ENCODE measurements at regions not wholly inside any gene's neighbourhood (a gene's known extent, or its start where the extent isn't known, plus 50 kb on each side); places are given as distances from the start of the nearest gene placed in this dataset.
A peak's percentile ranks its signal among the peaks of the same experiment; 100 is the strongest.

- Histone ChIP-seq H3K4me3 (no peak overlapping the region), H3K27me3 (ENCODE audit: insufficient read depth) (no peaks in the 10 kb centered on the region), H3F3A (replicated peaks; ENCODE audit: low read depth) (no peaks in the 10 kb centered on the region), H3K9me2 (ENCODE audit: insufficient read depth) (no peaks in the 10 kb centered on the region), H3K4me2 (no peak overlapping the region), H3K27ac (ENCODE audit: low read depth) (no peak overlapping the region), H3K36me3 (ENCODE audit: insufficient read depth) (peaks cover 30% of the 10 kb centered on the region), H2AFZ (no peak overlapping the region), H4K20me1 (replicated peaks; ENCODE audit: insufficient read depth) (no peaks in the 10 kb centered on the region), H3K4me1 (ENCODE audit: insufficient read depth) (no peaks in the 10 kb centered on the region), H3K79me2 (replicated peaks; ENCODE audit: insufficient read depth) (no peaks in the 10 kb centered on the region)
- Mint-ChIP-seq H3K27me3 (ENCODE audit: insufficient read depth, low read depth, poor library complexity) (peaks cover 7% of the 10 kb centered on the region), H3K27ac (no peak overlapping the region), H3K4me3 (no peak overlapping the region), H3K4me1 (peaks cover 4% of the 10 kb centered on the region; the same call in 2 of the 3 replicates), H3K36me3 (ENCODE audit: low read depth) (peaks cover 50% of the 10 kb centered on the region), H3K9me3 (no peaks in the 10 kb centered on the region)
- TF ChIP-seq CTCF (conservative IDR thresholded peaks at IDR 0.05; ENCODE audit: low read depth in 2 of 2) (no peak), ZNF331 (CRISPR knock-in tag; IDR thresholded peaks at IDR 0.05; ENCODE audit: low read depth) (no peak), POLR2AphosphoS5 (IDR thresholded peaks at IDR 0.05; ENCODE audit: low read depth) (no peak)
- ATAC-seq (no peak), DNase-seq (ENCODE audit: low spot score) (no peak)
Observed at GRCh38 chr9:740221-740620, 101.3 kb upstream of the DMRT1 start.

GRCh38 chr9:742104-742503 lies 99.4 kb upstream of the DMRT1 start:
- no peak overlapping the region for H3K4me2 ChIP-seq
- peaks cover 54% of the 10 kb centered on the region for H3K36me3 Mint-ChIP-seq (ENCODE audit: low read depth)
- TF ChIP-seq ETS1 (IDR thresholded peaks at IDR 0.05) (no peak), EZH2phosphoT487 (IDR thresholded peaks at IDR 0.05; ENCODE audit: unreplicated experiment) (no peak), JUNB (IDR thresholded peaks at IDR 0.05; ENCODE audit: unreplicated experiment) (no peak), ZNF331 (CRISPR knock-in tag; IDR thresholded peaks at IDR 0.05; ENCODE audit: low read depth) (no peak), POLR2AphosphoS5 (IDR thresholded peaks at IDR 0.05; ENCODE audit: low read depth) (no peak), STAT1 (IDR thresholded peaks at IDR 0.05; ENCODE audit: unreplicated experiment) (no peak), CTCF (conservative IDR thresholded peaks at IDR 0.05; ENCODE audit: low read depth in 2 of 2) (no peak), REST (IDR thresholded peaks at IDR 0.05; ENCODE audit: unreplicated experiment) (no peak), CREB1 (CRISPR knock-in tag; IDR thresholded peaks at IDR 0.05; ENCODE audit: low read depth) (no peak), EZH2 (IDR thresholded peaks at IDR 0.05; ENCODE audit: low read depth, unreplicated experiment) (no peak)

More at GRCh38 chr9:742104-742503, 99.4 kb upstream of the DMRT1 start:
- Histone ChIP-seq H3K4me3 (no peak overlapping the region), H4K20me1 (replicated peaks; ENCODE audit: insufficient read depth) (no peaks in the 10 kb centered on the region), H3K79me2 (replicated peaks; ENCODE audit: insufficient read depth) (no peaks in the 10 kb centered on the region), H3K4me1 (ENCODE audit: insufficient read depth) (no peaks in the 10 kb centered on the region), H3K9me2 (ENCODE audit: insufficient read depth) (no peaks in the 10 kb centered on the region), H3K36me3 (ENCODE audit: insufficient read depth) (peaks cover 29% of the 10 kb centered on the region), H3K27me3 (ENCODE audit: insufficient read depth) (no peaks in the 10 kb centered on the region), H3K27ac (ENCODE audit: low read depth) (no peak overlapping the region), H2AFZ (no peak overlapping the region), H3F3A (replicated peaks; ENCODE audit: low read depth) (no peaks in the 10 kb centered on the region)
- H3K4me3 Mint-ChIP-seq: no peak overlapping the region
- H3K27me3 Mint-ChIP-seq (ENCODE audit: insufficient read depth, low read depth, poor library complexity): peaks cover 7% of the 10 kb centered on the region
- H3K4me1 Mint-ChIP-seq: peaks cover 9% of the 10 kb centered on the region
- H3K9me3 Mint-ChIP-seq: no peaks in the 10 kb centered on the region
- H3K27ac Mint-ChIP-seq: peak overlapping the region; percentile 55; the same call in 1 of the 2 replicates
- ATAC-seq (no peak), DNase-seq (ENCODE audit: low spot score) (no peak)

Data from GM23338 (cell line).